Natural killer cell (primary cell): ENCODE measurements at regions not wholly inside any gene's neighbourhood (a gene's known extent, or its start where the extent isn't known, plus 50 kb on each side); places are given as distances from the start of the nearest gene placed in this dataset.

ENCODE experiments used
- ATAC-seq, 3 donors: fragments of 150-1000 bp in 2 of 3; fragments of 200-7000 bp in 1 of 3; cut with Tn5 transposase; 1 replicate in 1 of 3; 2 replicates in 2 of 3; pipeline ENCODE4 v1.10.0; 2021; ENCODE audit warnings: mild to moderate bottlenecking in 2 of 3, moderate library complexity in 2 of 3
- DNase-seq, 2 donors: peaks; one replicate each; pipeline versions ENCODE4 v3.0.0 to v3.0.0-alpha.2; 2013 to 2021; ENCODE audit warnings: mixed read lengths in 1 of 2
- H3K27ac ChIP-seq: one replicate; pipeline ENCODE4 v1.5.1; 2013; ENCODE audit warnings: mild to moderate bottlenecking, low read length
- H3K27me3 ChIP-seq: one replicate; pipeline ENCODE4 v1.6.1; 2013; ENCODE audit warnings: low read length; ENCODE audit not compliant: control insufficient read depth, insufficient read depth
- H3K36me3 ChIP-seq: one replicate; pipeline ENCODE4 v1.6.1; 2013; ENCODE audit warnings: low read length; ENCODE audit not compliant: control insufficient read depth, insufficient read depth
- H3K4me1 ChIP-seq: one replicate; pipeline ENCODE4 v1.6.1; 2013; ENCODE audit warnings: low read length; ENCODE audit not compliant: control insufficient read depth, insufficient read depth
- H3K4me3 ChIP-seq: one replicate; pipeline ENCODE4 v1.5.1; 2013; ENCODE audit warnings: low read length
- H3K9me3 ChIP-seq: one replicate; pipeline ENCODE4 v1.6.1; 2013; ENCODE audit warnings: low read length; ENCODE audit not compliant: control insufficient read depth, insufficient read depth
- H3K27ac Mint-ChIP-seq, 2 donors: one replicate each; pipeline ENCODE4 v1.8.0; 2022; ENCODE audit warnings: mild to moderate bottlenecking in 2 of 2, mixed read lengths in 2 of 2, moderate library complexity in 1 of 2
- H3K27me3 Mint-ChIP-seq, 2 donors: one replicate each; pipeline ENCODE4 v1.8.0; 2022; ENCODE audit warnings: low read depth in 2 of 2, mixed read lengths in 2 of 2
- H3K36me3 Mint-ChIP-seq: one replicate; pipeline ENCODE4 v1.8.0; 2022; ENCODE audit warnings: mixed read lengths
- H3K4me1 Mint-ChIP-seq, 2 donors: one replicate each; pipeline ENCODE4 v1.8.0; 2022; ENCODE audit warnings: mixed read lengths in 2 of 2
- H3K4me3 Mint-ChIP-seq: one replicate; pipeline ENCODE4 v1.8.0; 2022; ENCODE audit warnings: mild to moderate bottlenecking, moderate library complexity, mixed read lengths
- H3K9me3 Mint-ChIP-seq, 2 donors: one replicate each; pipeline ENCODE4 v1.8.0; 2022; ENCODE audit warnings: mixed read lengths in 2 of 2
- CTCF ChIP-seq: fragments of 200-600 bp; IDR thresholded peaks from one replicate; pipeline ENCODE4 v1.8.0; 2022; ENCODE audit warnings: antibody characterized with exemption
- WGBS: methylation state at CpG from one replicate; pipeline ENCODE4 v1.1.7; 2013; ENCODE audit warnings: missing lambda C conversion rate; ENCODE audit not compliant: insufficient coverage; 5-methylcytosine and 5-hydroxymethylcytosine counted together
- intact Hi-C: fragments of 100-400 bp; cut with micrococcal nuclease; formaldehyde crosslinking; loops from one replicate; pipeline ENCODE4 v1.14.2; 2022

GRCh38 chr6:144338474-144338873 lies 53.3 kb downstream of the UTRN start:
- no peaks in the 10 kb centered on the region for H3K36me3 ChIP-seq
- peaks cover 83 to 93% of the 10 kb centered on the region in 2 donors for H3K4me1 Mint-ChIP-seq
- no peaks in the 10 kb centered on the region for H3K9me3 Mint-ChIP-seq
- no peak overlapping the region for H3K4me3 ChIP-seq
- H3K27ac Mint-ChIP-seq, result peak overlapping the region; percentile 97 to 99
- no peak for TF ChIP-seq CTCF
- no peaks in the 10 kb centered on the region for H3K27me3 Mint-ChIP-seq
- H3K4me1 ChIP-seq, result peaks cover 53% of the 10 kb centered on the region
- over 99% methylated on average over 6 of the region's 6 CpGs for WGBS
- no peaks in the 10 kb centered on the region for H3K9me3 ChIP-seq
- H3K27me3 ChIP-seq, result no peaks in the 10 kb centered on the region
- no peak overlapping the region for H3K4me3 Mint-ChIP-seq
- intact Hi-C loops, result no loop called here
- no peak overlapping the region for H3K27ac ChIP-seq
- no peak for ATAC-seq
- H3K36me3 Mint-ChIP-seq, result no peaks in the 10 kb centered on the region
- DNase-seq, result no peak

- H3K27ac Mint-ChIP-seq, result peak overlapping the region; percentile 97 to 99
- H3K4me1 Mint-ChIP-seq, result peaks cover 84 to 93% of the 10 kb centered on the region in 2 donors
These were observed 54.0 kb downstream of the UTRN start for GRCh38 chr6:144338951-144339700.

GRCh38 chr6:144339859-144340452 lies 54.8 kb downstream of the UTRN start:
- DNase-seq (no peak), ATAC-seq (no peak)
- no peaks in the 10 kb centered on the region for H3K9me3 ChIP-seq
- intact Hi-C loops, result loop anchor here (5.0 kb wide), 2 partner anchors 37 to 123 kb away; no protein-coding TSS in a partner anchor
- no peak overlapping the region for H3K4me3 ChIP-seq
- no peak for TF ChIP-seq CTCF
- Mint-ChIP-seq H3K4me3 (no peak overlapping the region), H3K27me3 (no peaks in the 10 kb centered on the region), H3K4me1 (peaks cover 83 to 94% of the 10 kb centered on the region in 2 donors), H3K36me3 (no peaks in the 10 kb centered on the region), H3K27ac (peak overlapping the region in 1 of 2 donors; percentile 99), H3K9me3 (no peaks in the 10 kb centered on the region)
- 97% methylated on average over 12 of the region's 12 CpGs for WGBS
- no peak overlapping the region for H3K27ac ChIP-seq
- no peaks in the 10 kb centered on the region for H3K27me3 ChIP-seq
- peaks cover 50% of the 10 kb centered on the region for H3K4me1 ChIP-seq
- no peaks in the 10 kb centered on the region for H3K36me3 ChIP-seq

More at GRCh38 chr6:144338951-144339700, 54.0 kb downstream of the UTRN start:
- TF ChIP-seq CTCF, result no peak
- Mint-ChIP-seq H3K27me3 (no peaks in the 10 kb centered on the region), H3K9me3 (no peaks in the 10 kb centered on the region), H3K36me3 (no peaks in the 10 kb centered on the region), H3K4me3 (no peak overlapping the region)
- no peaks in the 10 kb centered on the region for H3K9me3 ChIP-seq
- H3K4me1 ChIP-seq, result peaks cover 54% of the 10 kb centered on the region
- no peaks in the 10 kb centered on the region for H3K36me3 ChIP-seq
- ATAC-seq (no peak), DNase-seq (no peak)
- no peaks in the 10 kb centered on the region for H3K27me3 ChIP-seq
- no peak overlapping the region for H3K4me3 ChIP-seq
- peak overlapping the region; percentile 10 for H3K27ac ChIP-seq
- intact Hi-C loops, result no loop called here
